Neuronal stem cell (in vitro differentiated cells): ENCODE measurements at regions not wholly inside any gene's neighbourhood (a gene's known extent, or its start where the extent isn't known, plus 50 kb on each side); places are given as distances from the start of the nearest gene placed in this dataset.

Source experiments
- DNase-seq: peaks from one replicate; pipeline ENCODE4 v3.0.0-alpha.2; 2013; ENCODE audit warnings: low spot score
- H2AFZ ChIP-seq: one replicate; pipeline ENCODE4 v1.6.1; 2013; ENCODE audit warnings: mild to moderate bottlenecking, low read length, inconsistent platforms
- H2AK5ac ChIP-seq: 2 replicates; pipeline ENCODE4 v1.6.1; 2013; ENCODE audit warnings: low read depth, mild to moderate bottlenecking, inconsistent platforms, low read length, moderate library complexity, mixed read lengths
- H2BK120ac ChIP-seq: 2 replicates; pipeline ENCODE4 v1.6.1; 2013; ENCODE audit warnings: low read depth, mild to moderate bottlenecking, inconsistent platforms, low read length, moderate library complexity, mixed read lengths
- H2BK12ac ChIP-seq: one replicate; pipeline ENCODE4 v1.6.1; 2013; ENCODE audit warnings: low read length, inconsistent platforms
- H2BK15ac ChIP-seq: 2 replicates; pipeline ENCODE4 v1.6.1; 2013; ENCODE audit warnings: mild to moderate bottlenecking, low read length, inconsistent platforms, mixed read lengths
- H2BK5ac ChIP-seq: one replicate; pipeline ENCODE4 v1.6.1; 2013; ENCODE audit warnings: inconsistent platforms, mild to moderate bottlenecking, low read length, moderate library complexity
- H3K14ac ChIP-seq: one replicate; pipeline ENCODE4 v1.6.1; 2013; ENCODE audit warnings: low read length, inconsistent platforms
- H3K18ac ChIP-seq: 2 replicates; pipeline ENCODE4 v1.6.1; 2013; ENCODE audit warnings: low read length, inconsistent platforms
- H3K23ac ChIP-seq: 2 replicates; pipeline ENCODE4 v1.6.1; 2013; ENCODE audit warnings: low read depth, mild to moderate bottlenecking, mixed read lengths, low read length, inconsistent platforms; ENCODE audit not compliant: poor library complexity
- H3K27ac ChIP-seq: replicated peaks from 3 replicates; pipeline ENCODE4 v1.5.1; 2013; ENCODE audit warnings: low read length, inconsistent platforms
- H3K27me3 ChIP-seq, 3 experiments: 2 replicates each; pipeline ENCODE4 v1.6.1; 2013; ENCODE audit warnings: low read length in 3 of 3, mild to moderate bottlenecking in 2 of 3, inconsistent platforms in 1 of 3, low read depth in 1 of 3, mixed read lengths in 1 of 3, moderate library complexity in 1 of 3; ENCODE audit not compliant: control insufficient read depth in 3 of 3, insufficient read depth in 3 of 3
- H3K36me3 ChIP-seq, 2 donors: replicated peaks in 1 of 2; 2 replicates each; pipeline ENCODE4 v1.6.1; 2013; ENCODE audit warnings: low read length in 2 of 2; ENCODE audit not compliant: control insufficient read depth in 2 of 2, insufficient read depth in 2 of 2
- H3K4ac ChIP-seq: 2 replicates; pipeline ENCODE4 v1.6.1; 2013; ENCODE audit warnings: inconsistent platforms, mild to moderate bottlenecking, low read length, moderate library complexity
- H3K4me1 ChIP-seq, 2 donors: 1 replicate in 1 of 2; 2 replicates in 1 of 2; pipeline ENCODE4 v1.6.1; 2013; ENCODE audit warnings: low read length in 2 of 2, low read depth in 1 of 2; ENCODE audit not compliant: control insufficient read depth in 2 of 2, insufficient read depth in 1 of 2
- H3K4me2 ChIP-seq: one replicate; pipeline ENCODE4 v1.6.1; 2013; ENCODE audit warnings: mild to moderate bottlenecking, low read length, inconsistent platforms; ENCODE audit not compliant: insufficient read depth, poor library complexity, severe bottlenecking
- H3K4me3 ChIP-seq, 2 donors: 2 replicates each; pipeline ENCODE4 v1.5.1; 2013; ENCODE audit warnings: low read length in 2 of 2, mild to moderate bottlenecking in 2 of 2, inconsistent platforms in 1 of 2, moderate library complexity in 1 of 2
- H3K79me1 ChIP-seq: one replicate; pipeline ENCODE4 v1.6.1; 2013; ENCODE audit warnings: low read depth, mild to moderate bottlenecking, inconsistent platforms, low read length, moderate library complexity
- H3K9ac ChIP-seq: one replicate; pipeline ENCODE4 v1.6.1; 2013; ENCODE audit warnings: mild to moderate bottlenecking, low read depth, low read length, inconsistent platforms; ENCODE audit not compliant: poor library complexity
- H3K9me3 ChIP-seq, 2 donors: replicated peaks in 1 of 2; 2 replicates each; pipeline versions ENCODE3 to v1.6.1; 2013; ENCODE audit warnings: low read length in 2 of 2, mild to moderate bottlenecking in 2 of 2, inconsistent platforms in 1 of 2, low read depth in 1 of 2, mixed read lengths in 1 of 2, moderate library complexity in 1 of 2; ENCODE audit not compliant: control insufficient read depth in 2 of 2, insufficient read depth in 1 of 2
- H4K8ac ChIP-seq: one replicate; pipeline ENCODE4 v1.6.1; 2013; ENCODE audit warnings: low read depth, mild to moderate bottlenecking, inconsistent platforms, low read length, moderate library complexity
- H4K91ac ChIP-seq: one replicate; pipeline ENCODE4 v1.6.1; 2013; ENCODE audit warnings: low read length, low read depth, mild to moderate bottlenecking, inconsistent platforms; ENCODE audit not compliant: poor library complexity
- WGBS, 2 donors: extraction: QIAGEN DNeasy Blood & Tissue Kit; methylation state at CpG; one replicate each; pipeline ENCODE4 v1.1.7; 2013; ENCODE audit warnings: missing lambda C conversion rate in 2 of 2, mixed read lengths in 1 of 2; ENCODE audit not compliant: insufficient read length in 2 of 2, insufficient replicate concordance in 1 of 2; ENCODE audit errors: extremely low coverage in 2 of 2; 5-methylcytosine and 5-hydroxymethylcytosine counted together

DNA sequence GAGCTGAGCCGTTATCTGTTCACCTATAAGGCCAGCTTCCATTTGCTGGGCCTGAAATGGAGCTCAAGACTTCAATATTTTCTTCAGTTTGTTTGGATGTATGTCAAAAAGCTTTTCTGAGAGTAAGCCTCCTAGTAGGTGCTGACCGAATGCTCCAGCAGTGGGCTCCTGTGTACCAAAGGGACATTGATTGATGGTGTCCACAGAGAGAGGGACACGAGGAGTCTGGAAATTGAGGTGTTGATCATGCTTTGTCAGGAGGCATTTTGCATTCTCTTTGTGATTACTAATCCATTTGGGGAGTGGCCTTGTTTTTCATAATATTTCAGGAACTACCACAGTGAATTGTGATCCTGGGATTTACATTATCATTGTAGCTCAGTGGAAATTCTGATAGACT lies 107.7 kb upstream of the SLC38A2 start:
- Histone ChIP-seq H3K4me2 (no peak overlapping the region), H2AFZ (no peak overlapping the region), H3K4me3 (no peak overlapping the region), H3K79me1 (no peaks in the 10 kb centered on the region), H3K4ac (no peak overlapping the region), H3K14ac (no peak overlapping the region), H3K9ac (no peak overlapping the region), H3K27ac (no peak overlapping the region), H2BK12ac (no peak overlapping the region), H3K36me3 (no peaks in the 10 kb centered on the region), H3K23ac (no peak overlapping the region), H2BK5ac (no peak overlapping the region), H4K8ac (no peak overlapping the region), H3K27me3 (no peaks in the 10 kb centered on the region), H2AK5ac (no peak overlapping the region), H4K91ac (no peak overlapping the region), H3K4me1 (peaks cover 0 to 2% of the 10 kb centered on the region in 2 donors), H2BK15ac (no peak overlapping the region), H3K18ac (no peak overlapping the region), H3K9me3 (no peaks in the 10 kb centered on the region), H2BK120ac (no peak overlapping the region)
- WGBS, 2 donors = no CpG with 5 or more reads among the region's 3 CpGs
- no peak for DNase-seq

GRCh38 chr12:46478123-46478522 lies 105.5 kb upstream of the SLC38A2 start:
- no peak overlapping the region for H3K4me2 ChIP-seq
- no peak overlapping the region for H4K8ac ChIP-seq
- H2AFZ ChIP-seq = no peak overlapping the region
- H3K4ac ChIP-seq = no peak overlapping the region
- no peak overlapping the region for H2BK120ac ChIP-seq
- H3K9me3 ChIP-seq = no peaks in the 10 kb centered on the region
- no peak overlapping the region for H2AK5ac ChIP-seq
- no peak overlapping the region for H4K91ac ChIP-seq
- H3K14ac ChIP-seq = no peak overlapping the region
- no peaks in the 10 kb centered on the region for H3K79me1 ChIP-seq
- DNase-seq = no peak
- H3K4me1 ChIP-seq = peaks cover 0 to 2% of the 10 kb centered on the region in 2 donors
- H3K9ac ChIP-seq = no peak overlapping the region
- no CpG with 5 or more reads among the region's 2 CpGs for WGBS, 2 donors
- no peak overlapping the region for H2BK12ac ChIP-seq
- H3K27ac ChIP-seq = no peak overlapping the region
- no peak overlapping the region for H3K23ac ChIP-seq
- H3K18ac ChIP-seq = no peak overlapping the region
- no peak overlapping the region for H3K4me3 ChIP-seq
- H2BK5ac ChIP-seq = no peak overlapping the region
- H3K36me3 ChIP-seq = no peaks in the 10 kb centered on the region
- no peak overlapping the region for H2BK15ac ChIP-seq
- no peaks in the 10 kb centered on the region for H3K27me3 ChIP-seq

DNA sequence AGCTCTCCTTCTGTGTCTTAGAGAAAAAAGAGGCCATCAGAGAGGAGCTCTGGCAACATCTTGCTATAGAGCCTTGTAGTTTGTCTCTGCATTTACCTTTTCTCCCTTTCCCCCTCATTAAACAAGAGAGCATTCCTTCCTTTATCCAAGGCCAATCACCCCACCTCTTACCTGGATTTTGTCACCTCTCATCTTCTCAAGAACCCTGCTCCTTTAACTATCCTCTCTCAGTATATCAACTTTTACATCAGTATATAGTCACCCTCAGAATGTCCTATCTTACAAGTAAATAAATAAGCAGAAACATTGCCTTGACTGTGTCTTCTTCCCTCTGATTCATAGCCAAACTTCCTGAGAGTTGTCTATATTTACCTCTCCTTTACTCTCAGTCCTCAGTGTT lies 105.0 kb upstream of the SLC38A2 start:
- H4K8ac ChIP-seq = no peak overlapping the region
- H2BK5ac ChIP-seq = no peak overlapping the region
- H3K27me3 ChIP-seq = no peaks in the 10 kb centered on the region
- no peak overlapping the region for H3K4me3 ChIP-seq
- H3K9me3 ChIP-seq = no peaks in the 10 kb centered on the region
- H3K4ac ChIP-seq = no peak overlapping the region
- H3K23ac ChIP-seq = no peak overlapping the region
- H2AFZ ChIP-seq = no peak overlapping the region
- no peak overlapping the region for H2BK12ac ChIP-seq
- no peak overlapping the region for H3K4me2 ChIP-seq
- no peaks in the 10 kb centered on the region for H3K79me1 ChIP-seq
- H3K14ac ChIP-seq = no peak overlapping the region
- H3K9ac ChIP-seq = no peak overlapping the region
- no peak overlapping the region for H2AK5ac ChIP-seq
- no peak overlapping the region for H2BK120ac ChIP-seq
- H4K91ac ChIP-seq = no peak overlapping the region
- H3K18ac ChIP-seq = no peak overlapping the region
- no peaks in the 10 kb centered on the region for H3K36me3 ChIP-seq
- DNase-seq = no peak
- peaks cover 0 to 2% of the 10 kb centered on the region in 2 donors for H3K4me1 ChIP-seq
- H2BK15ac ChIP-seq = no peak overlapping the region
- no peak overlapping the region for H3K27ac ChIP-seq

DNA sequence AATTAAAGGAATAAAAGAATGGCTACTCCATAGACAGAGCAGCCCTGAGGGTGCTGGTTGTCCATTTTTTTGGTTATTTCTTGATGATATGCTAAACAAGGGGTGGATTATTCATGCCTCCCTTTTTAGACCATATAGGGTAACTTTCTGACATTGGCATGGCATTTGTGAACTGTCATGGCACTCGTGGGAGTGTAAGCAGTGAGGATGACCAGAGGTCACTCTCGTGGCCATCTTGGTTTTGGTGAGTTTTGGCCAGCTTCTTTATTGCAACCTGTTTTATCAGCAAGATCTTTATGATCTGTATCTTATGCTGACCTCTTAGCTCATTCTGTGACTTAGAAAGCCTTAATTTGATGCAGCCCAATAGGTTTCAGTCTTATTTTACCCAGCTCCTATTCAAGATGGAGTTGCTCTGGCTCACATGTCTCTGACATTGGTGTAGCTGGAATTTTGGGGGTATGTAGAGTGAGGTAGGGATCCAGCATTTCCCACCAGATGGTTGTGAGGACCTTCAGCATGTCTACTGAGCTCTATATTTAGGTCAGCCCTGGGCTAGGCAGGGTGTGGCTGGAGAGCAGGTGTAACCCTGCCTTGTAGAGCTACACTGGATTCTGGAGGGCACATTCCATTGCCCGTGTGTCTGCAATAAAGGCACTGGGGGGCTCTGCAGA lies 103.5 kb upstream of the SLC38A2 start:
- H3K27me3 ChIP-seq = no peaks in the 10 kb centered on the region
- no peak overlapping the region for H3K18ac ChIP-seq
- no peak overlapping the region for H3K4me3 ChIP-seq
- H3K9ac ChIP-seq = no peak overlapping the region
- H3K79me1 ChIP-seq = no peaks in the 10 kb centered on the region
- H2AK5ac ChIP-seq = no peak overlapping the region
- no peak overlapping the region for H4K8ac ChIP-seq
- H3K4me2 ChIP-seq = no peak overlapping the region
- H3K27ac ChIP-seq = no peak overlapping the region
- H2AFZ ChIP-seq = no peak overlapping the region
- H3K14ac ChIP-seq = no peak overlapping the region
- no peak overlapping the region for H2BK15ac ChIP-seq
- DNase-seq = no peak
- H2BK120ac ChIP-seq = no peak overlapping the region
- H2BK5ac ChIP-seq = no peak overlapping the region
- no peak overlapping the region for H4K91ac ChIP-seq
- no peaks in the 10 kb centered on the region for H3K9me3 ChIP-seq
- H3K4me1 ChIP-seq = no peaks in the 10 kb centered on the region
- H3K36me3 ChIP-seq = no peaks in the 10 kb centered on the region
- no peak overlapping the region for H2BK12ac ChIP-seq
- H3K4ac ChIP-seq = no peak overlapping the region
- H3K23ac ChIP-seq = no peak overlapping the region
- WGBS, 2 donors = no CpG with 5 or more reads among the region's 3 CpGs
